ENCODE measurements at regions not wholly inside any gene's neighbourhood (a gene's known extent, or its start where the extent isn't known, plus 50 kb on each side); places are given as distances from the start of the nearest gene placed in this dataset.
A peak's percentile ranks its signal among the peaks of the same experiment; 100 is the strongest.
"Not testable (repeated sequence)": the region's sequence is repeated elsewhere in the genome, so short reads cannot be mapped to it uniquely, and the experiment has no call there.

- TF ChIP-seq KLF6 (CRISPR knock-in tag; IDR thresholded peaks at IDR 0.05; ENCODE audit: borderline replicate concordance) = no peak
- TF ChIP-seq CBX1 (IDR thresholded peaks at IDR 0.05; ENCODE audit: low read depth) = no peak
- TF ChIP-seq TFAP4 (CRISPR knock-in tag; IDR thresholded peaks at IDR 0.05; ENCODE audit: borderline replicate concordance) = no peak; the same call in 1 of the 2 replicates
These were observed 238.7 kb upstream of the P2RY1 start (continued) for GRCh38 chr3:152595975-152596821.

- H4K20me1 ChIP-seq (replicated peaks; ENCODE audit: control insufficient read depth, insufficient read depth, low read length); H3K27me3 ChIP-seq (ENCODE audit: control insufficient read depth in 2 of 2, insufficient read depth in 2 of 2, low read length in 2 of 2); FAIRE-seq; ATAC-seq; DNase-seq (ENCODE audit: extremely low read depth in 1 of 4, low spot score in 3 of 4); intact Hi-C loops (cut with micrococcal nuclease); H3K9me1 ChIP-seq (ENCODE audit: control insufficient read depth, insufficient read depth, low read length); BruUV-seq (replicated peaks); H3K9me3 ChIP-seq (replicated peaks; ENCODE audit: control insufficient read depth, insufficient read depth, low read depth, low read length); H3K79me2 ChIP-seq (ENCODE audit: control insufficient read depth, insufficient read depth, low read length); H3K4me3 ChIP-seq; in situ Hi-C loops (cut with MboI); H3K36me3 ChIP-seq (ENCODE audit: control insufficient read depth, insufficient read depth, low read length); TF ChIP-seq ID3 (CRISPR knock-in tag; IDR thresholded peaks at IDR 0.05): not testable (repeated sequence)
- 0 out of 2 replicates have a peak, but pooled peaks have one; percentile 37 for TF ChIP-seq ZNF311 (CRISPR knock-in tag; IDR thresholded peaks at IDR 0.05)
- peak; percentile 59 for TF ChIP-seq ID3 (tag; IDR thresholded peaks at IDR 0.05)
- Histone ChIP-seq H3K27ac (ENCODE audit: extremely low read depth, low read depth, low read length) (peak overlapping the region; percentile 95), H2AFZ (ENCODE audit: low read depth, low read length) (peak overlapping the region; percentile 88), H3K4me1 (replicated peaks in 1 of 2; ENCODE audit: control insufficient read depth in 2 of 2, insufficient read depth in 2 of 2, low read length in 2 of 2) (peaks cover 13 to 32% of the 10 kb centered on the region in 2 experiments; a peak in 4 of 5 replicates), H3K9ac (ENCODE audit: insufficient read depth in 1 of 2, low read depth in 2 of 2, low read length in 2 of 2) (peak overlapping the region in 1 of 2 experiments; percentile 69; a peak in 2 of 4 replicates), H3K4me2 (ENCODE audit: insufficient read depth, low read length) (peak overlapping the region; percentile 60)
- ChIA-PET POLR2A (interaction anchor here (0.8 to 1.6 kb wide), 5 partner anchors 9 to 15 kb away, joined by 3 to 8 read pairs (median 5); no protein-coding TSS in a partner anchor), CTCF (ENCODE audit: low intra/inter-chr PET ratio) (interaction anchor here (0.7 kb wide), 1 partner anchor 379 kb away, joined by 3 read pairs; no protein-coding TSS in a partner anchor)
- 86% methylated on average over 1 of the region's 1 CpG for WGBS (ENCODE audit: insufficient coverage, low coverage, missing lambda C conversion rate)
These were observed 238.1 kb upstream of the P2RY1 start for GRCh38 chr3:152596832-152597231.

Data from K562 (cell line).